Lower leg skin (tissue), 3 donors: ENCODE measurements at regions not wholly inside any gene's neighbourhood (a gene's known extent, or its start where the extent isn't known, plus 50 kb on each side); places are given as distances from the start of the nearest gene placed in this dataset.

Experiments used
- CTCF ChIP-seq, 3 donors: fragments of 450-650 bp; IDR thresholded peaks; one replicate each; pipeline ENCODE4 v1.5.1; 2016; ENCODE audit warnings: antibody characterized with exemption in 3 of 3, mild to moderate bottlenecking in 3 of 3, moderate library complexity in 2 of 3
- POLR2A ChIP-seq, 2 donors: fragments of 450-650 bp; IDR thresholded peaks; one replicate each; pipeline ENCODE4 v1.6.1; 2016 to 2017; ENCODE audit warnings: antibody characterized with exemption in 2 of 2, mild to moderate bottlenecking in 1 of 2, moderate library complexity in 1 of 2

- TF ChIP-seq CTCF (IDR thresholded peaks at IDR 0.05) = no peak
- no peak for TF ChIP-seq POLR2A (IDR thresholded peaks at IDR 0.05)
Observed at GRCh38 chr13:93037780-93038179, 188.8 kb upstream of the GPC6 start.
